PC-3 (cell line): ENCODE measurements at regions not wholly inside any gene's neighbourhood (a gene's known extent, or its start where the extent isn't known, plus 50 kb on each side); places are given as distances from the start of the nearest gene placed in this dataset.

Experiments
- EZH2 ChIP-seq: fragments of 300-600 bp; sonication (generic); IDR thresholded peaks from one replicate; pipeline ENCODE4 v1.6.1; 2017; ENCODE audit warnings: antibody characterized with exemption, mild to moderate bottlenecking, low read length; ENCODE audit not compliant: unreplicated experiment
- EZH2phosphoT487 ChIP-seq: fragments of 300-600 bp; sonication (generic); IDR thresholded peaks from 2 replicates; pipeline ENCODE4 v1.6.1; 2018; ENCODE audit warnings: mild to moderate bottlenecking, antibody characterized with exemption, low read length, borderline replicate concordance
- TF ChIP-seq, protein P1 (sequence below): fragments of 300-600 bp; sonication (generic); conservative IDR thresholded peaks from 2 replicates; pipeline ENCODE4 v1.5.1; 2017; ENCODE audit warnings: antibody characterized with exemption, low read depth, mild to moderate bottlenecking, low read length

DNA sequence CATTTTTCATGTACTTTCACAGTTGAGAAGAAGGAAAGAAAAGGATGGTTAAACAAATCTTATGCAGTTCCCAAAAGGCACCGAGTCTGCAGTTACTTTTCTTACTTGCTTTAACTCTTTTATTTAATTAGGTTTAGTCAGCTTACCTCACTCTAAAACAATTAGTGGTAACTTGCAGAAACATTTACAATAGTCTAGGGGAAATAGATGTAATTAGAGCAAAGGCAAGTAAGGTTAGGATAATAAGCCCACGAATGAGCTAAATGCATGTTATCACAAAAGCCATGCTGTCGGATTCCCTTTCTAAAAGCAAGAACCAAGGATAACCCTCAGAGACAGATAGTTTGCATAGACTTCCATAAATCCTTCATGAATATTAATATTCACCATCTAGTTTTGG is 82.0 kb upstream of the VCX2 start:
- TF ChIP-seq, protein P1, sequence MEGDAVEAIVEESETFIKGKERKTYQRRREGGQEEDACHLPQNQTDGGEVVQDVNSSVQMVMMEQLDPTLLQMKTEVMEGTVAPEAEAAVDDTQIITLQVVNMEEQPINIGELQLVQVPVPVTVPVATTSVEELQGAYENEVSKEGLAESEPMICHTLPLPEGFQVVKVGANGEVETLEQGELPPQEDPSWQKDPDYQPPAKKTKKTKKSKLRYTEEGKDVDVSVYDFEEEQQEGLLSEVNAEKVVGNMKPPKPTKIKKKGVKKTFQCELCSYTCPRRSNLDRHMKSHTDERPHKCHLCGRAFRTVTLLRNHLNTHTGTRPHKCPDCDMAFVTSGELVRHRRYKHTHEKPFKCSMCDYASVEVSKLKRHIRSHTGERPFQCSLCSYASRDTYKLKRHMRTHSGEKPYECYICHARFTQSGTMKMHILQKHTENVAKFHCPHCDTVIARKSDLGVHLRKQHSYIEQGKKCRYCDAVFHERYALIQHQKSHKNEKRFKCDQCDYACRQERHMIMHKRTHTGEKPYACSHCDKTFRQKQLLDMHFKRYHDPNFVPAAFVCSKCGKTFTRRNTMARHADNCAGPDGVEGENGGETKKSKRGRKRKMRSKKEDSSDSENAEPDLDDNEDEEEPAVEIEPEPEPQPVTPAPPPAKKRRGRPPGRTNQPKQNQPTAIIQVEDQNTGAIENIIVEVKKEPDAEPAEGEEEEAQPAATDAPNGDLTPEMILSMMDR: no peak
- TF ChIP-seq EZH2phosphoT487: no peak
- TF ChIP-seq EZH2: no peak
